Spleen (tissue), 11 donors: ENCODE measurements at regions not wholly inside any gene's neighbourhood (a gene's known extent, or its start where the extent isn't known, plus 50 kb on each side); places are given as distances from the start of the nearest gene placed in this dataset.
"Not testable (repeated sequence)": the region's sequence is repeated elsewhere in the genome, so short reads cannot be mapped to it uniquely, and the experiment has no call there.

Experiments used
- DNase-seq: peaks from one replicate; pipeline ENCODE4 v3.0.0-alpha.2; 2020
- H3K27ac ChIP-seq, 8 donors: fragments of 200-600 bp; sonication (generic) in 7 of 8; 1 replicate in 4 of 8; 2 replicates in 4 of 8; pipeline versions ENCODE4 v1.5.0 to v1.8.0; 2016 to 2021; ENCODE audit warnings: inconsistent platforms in 4 of 8, mild to moderate bottlenecking in 4 of 8, moderate library complexity in 1 of 8
- H3K27me3 ChIP-seq, 7 donors: fragments of 200-600 bp; sonication (generic) in 6 of 7; replicated peaks in 1 of 7; 1 replicate in 4 of 7; 2 replicates in 3 of 7; pipeline versions ENCODE4 v1.5.0 to v1.8.0; 2016 to 2021; ENCODE audit warnings: inconsistent platforms in 3 of 7, mild to moderate bottlenecking in 1 of 7
- H3K36me3 ChIP-seq, 6 donors: fragments of 200-600 bp; sonication (generic) in 5 of 6; 1 replicate in 4 of 6; 2 replicates in 2 of 6; pipeline versions ENCODE4 v1.5.0 to v1.8.0; 2016 to 2021; ENCODE audit warnings: inconsistent platforms in 2 of 6
- H3K4me1 ChIP-seq, 6 donors: fragments of 200-600 bp; sonication (generic) in 5 of 6; 1 replicate in 3 of 6; 2 replicates in 3 of 6; pipeline versions ENCODE4 v1.5.0 to v1.8.0; 2016 to 2021; ENCODE audit warnings: inconsistent platforms in 3 of 6
- H3K4me3 ChIP-seq, 8 donors: fragments of 200-600 bp; sonication (generic) in 7 of 8; 1 replicate in 4 of 8; 2 replicates in 4 of 8; pipeline versions ENCODE4 v1.5.0 to v1.8.0; 2016 to 2021; ENCODE audit warnings: inconsistent platforms in 4 of 8, mild to moderate bottlenecking in 4 of 8, moderate library complexity in 2 of 8
- H3K9me3 ChIP-seq, 8 donors: fragments of 200-600 bp; sonication (generic) in 7 of 8; 1 replicate in 4 of 8; 2 replicates in 4 of 8; pipeline versions ENCODE4 v1.5.0 to v1.8.0; 2016 to 2021; ENCODE audit warnings: inconsistent platforms in 4 of 8
- WGBS, 5 donors: extraction: QIAGEN DNeasy Blood & Tissue Kit in 3 of 5; methylation state at CpG; one replicate each; pipeline versions ENCODE4 v1.1.5 to v1.1.7; 2013 to 2018; 5-methylcytosine and 5-hydroxymethylcytosine counted together
- intact Hi-C: fragments of 100-400 bp; cut with DNase I; formaldehyde crosslinking; loops from one replicate; pipeline ENCODE4 v1.15.0; 2023; ENCODE audit warnings: low total_unique reads
- donor health status: healthy with polysubstance abuse.
- donor health status: DM: no; HTN: no; CAD: no; lungs with moderate emphysema.
- donor health status: DM: no; HTN: no; CAD: no.
- donor health status: Bipolar disorder and iron deficiency.
- donor health status: healthy.
- donor health status: DM: no; HTN: no; CAD: no.
- donor health status: DM: yes; HTN: yes; CAD: no.

- H3K36me3 ChIP-seq, H3K4me1 ChIP-seq, H3K27me3 ChIP-seq, H3K4me3 ChIP-seq, DNase-seq, H3K27ac ChIP-seq, H3K9me3 ChIP-seq, intact Hi-C loops: not testable (repeated sequence)
- 89 to 100% (median 92%) methylated on average over 2 of the region's 2 CpGs for WGBS, 5 donors
Observed at GRCh38 chr10:47593129-47593528, 69.7 kb upstream of the AGAP9 start.

- intact Hi-C loops, H3K27ac ChIP-seq, DNase-seq, H3K27me3 ChIP-seq, H3K9me3 ChIP-seq, H3K4me1 ChIP-seq, H3K36me3 ChIP-seq, H3K4me3 ChIP-seq: not testable (repeated sequence)
- 45 to 95% (median 70%) methylated on average over 2 to 3 of the region's 3 CpGs for WGBS, 5 donors
Observed at GRCh38 chr10:47590956-47591355, 67.5 kb upstream of the AGAP9 start.

- intact Hi-C loops, DNase-seq: not testable (repeated sequence)
- 49 to 82% (median 69%) methylated on average over 2 of the region's 2 CpGs; no CpG with 5 or more reads in 2 of the 5 donors for WGBS, 5 donors
Observed at GRCh38 chr10:47590534-47590933, 67.1 kb upstream of the AGAP9 start.

GRCh38 chr10:47582051-47582450, 58.6 kb upstream of the AGAP9 start:
- H3K9me3 ChIP-seq, H3K27ac ChIP-seq, H3K4me3 ChIP-seq, H3K4me1 ChIP-seq, H3K27me3 ChIP-seq, intact Hi-C loops, H3K36me3 ChIP-seq, DNase-seq: not testable (repeated sequence)
- WGBS, 5 donors: 91 to 100% (median 93%) methylated on average over 2 to 3 of the region's 4 CpGs

More at GRCh38 chr10:47590534-47590933, 67.1 kb upstream of the AGAP9 start:
- H3K36me3 ChIP-seq, H3K27ac ChIP-seq, H3K9me3 ChIP-seq, H3K4me1 ChIP-seq, H3K4me3 ChIP-seq, H3K27me3 ChIP-seq: not testable (repeated sequence)

DNA sequence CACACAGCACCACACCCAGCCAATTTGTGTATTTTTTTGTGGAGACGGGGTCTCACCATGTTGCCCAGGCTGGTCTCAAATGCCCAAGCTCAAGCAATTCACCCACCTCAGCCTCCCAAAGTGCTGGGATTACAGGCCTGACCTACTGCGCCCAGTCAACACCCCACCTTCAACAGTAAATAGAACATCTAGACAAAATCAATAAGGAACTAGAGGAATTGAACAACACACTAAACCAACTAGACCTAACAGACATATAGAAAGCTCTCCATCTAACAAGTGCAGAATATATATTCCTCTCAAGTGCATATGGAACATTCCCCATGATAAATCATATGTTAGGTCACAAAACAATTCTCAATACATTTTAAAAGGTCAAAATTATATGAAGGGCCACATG, 56.6 kb upstream of the AGAP9 start:
- H3K4me3 ChIP-seq, DNase-seq, H3K27me3 ChIP-seq, H3K27ac ChIP-seq, H3K9me3 ChIP-seq, intact Hi-C loops, H3K4me1 ChIP-seq, H3K36me3 ChIP-seq: not testable (repeated sequence)
- 80 to 100% methylated on average over 1 of the region's 2 CpGs; no CpG with 5 or more reads in 3 of the 5 donors for WGBS, 5 donors

DNA sequence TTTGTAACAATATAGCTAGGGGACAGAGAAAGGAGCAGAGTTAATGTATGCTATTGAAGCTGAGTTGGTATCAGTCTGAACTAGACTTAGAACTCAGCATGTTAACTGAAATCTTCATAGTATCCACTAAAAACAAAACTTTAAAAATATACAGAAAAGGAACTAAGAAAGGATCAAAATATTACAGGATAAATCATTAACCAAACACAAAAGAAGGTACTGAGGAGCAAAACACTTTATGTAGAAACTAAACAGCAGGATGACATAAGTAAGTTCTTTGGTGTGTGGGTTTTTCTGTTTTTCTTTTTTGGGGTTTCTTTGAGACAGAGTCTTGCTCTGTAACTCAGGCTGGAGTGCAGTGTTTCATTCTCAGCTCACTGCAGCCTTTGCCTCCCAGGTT, 55.1 kb upstream of the AGAP9 start:
- H3K36me3 ChIP-seq, intact Hi-C loops, H3K27ac ChIP-seq, H3K4me3 ChIP-seq, H3K9me3 ChIP-seq, H3K4me1 ChIP-seq, H3K27me3 ChIP-seq, DNase-seq: not testable (repeated sequence)
